Stomach (tissue), 8 donors: ENCODE measurements at regions not wholly inside any gene's neighbourhood (a gene's known extent, or its start where the extent isn't known, plus 50 kb on each side); places are given as distances from the start of the nearest gene placed in this dataset.
A peak's percentile ranks its signal among the peaks of the same experiment; 100 is the strongest.

ENCODE experiments used
- DNase-seq, 2 donors: peaks; one replicate each; pipeline versions ENCODE4 v3.0.0 to v3.0.0-alpha.2; 2013 to 2019
- H3K27ac ChIP-seq, 5 donors: fragments of 200-600 bp in 4 of 5; sonication (generic) in 4 of 5; one replicate each; pipeline ENCODE4 v1.5.1; 2013 to 2019; ENCODE audit warnings: mild to moderate bottlenecking in 1 of 5, moderate library complexity in 1 of 5
- H3K27me3 ChIP-seq, 3 donors: fragments of 200-600 bp; sonication (generic); one replicate each; pipeline ENCODE4 v1.5.1; 2017 to 2019; ENCODE audit warnings: mixed run types in 1 of 3
- H3K36me3 ChIP-seq, 4 donors: fragments of 200-600 bp; sonication (generic); 1 replicate in 3 of 4; 2 replicates in 1 of 4; pipeline ENCODE4 v1.5.1; 2016 to 2019
- H3K4me1 ChIP-seq, 4 donors: fragments of 200-600 bp; sonication (generic); one replicate each; pipeline ENCODE4 v1.5.1; 2016 to 2019
- H3K4me3 ChIP-seq, 4 donors: fragments of 200-600 bp; sonication (generic) in 3 of 4; one replicate each; pipeline ENCODE4 v1.5.1; 2016 to 2019; ENCODE audit warnings: mild to moderate bottlenecking in 1 of 4
- H3K9me3 ChIP-seq, 4 donors: fragments of 200-600 bp; sonication (generic); one replicate each; pipeline ENCODE4 v1.5.1; 2016 to 2019
- CTCF ChIP-seq, 7 experiments: fragments of 450-650 bp in 4 of 7; fragments of 200-600 bp in 3 of 7; sonication (generic) in 3 of 7; IDR thresholded peaks; one replicate each; pipeline ENCODE4 v1.5.1; 2016 to 2019; ENCODE audit warnings: antibody characterized with exemption in 7 of 7, control low read depth in 2 of 7, mild to moderate bottlenecking in 1 of 7
- EP300 ChIP-seq: sonication (generic); formaldehyde crosslinking; IDR thresholded peaks from one replicate; pipeline ENCODE4 v1.6.1; 2017; ENCODE audit warnings: antibody characterized with exemption
- POLR2A ChIP-seq, 4 donors: fragments of 450-650 bp; IDR thresholded peaks; one replicate each; pipeline ENCODE4 v1.6.1; 2016; ENCODE audit warnings: antibody characterized with exemption in 4 of 4, control low read depth in 2 of 4, mild to moderate bottlenecking in 1 of 4, moderate library complexity in 1 of 4
- POLR2AphosphoS5 ChIP-seq, 3 donors: sonication (generic); formaldehyde crosslinking; IDR thresholded peaks; one replicate each; pipeline ENCODE4 v1.6.1; 2016; ENCODE audit warnings: antibody characterized with exemption in 3 of 3
- WGBS, 5 donors: extraction: QIAGEN DNeasy Blood & Tissue Kit in 3 of 5; methylation state at CpG; one replicate each; pipeline versions ENCODE4 v1.1.5 to v1.1.7; 2013 to 2018; 5-methylcytosine and 5-hydroxymethylcytosine counted together
- intact Hi-C: fragments of 100-400 bp; cut with DNase I; formaldehyde crosslinking; loops from one replicate; pipeline ENCODE4 v1.15.1; 2023; ENCODE audit warnings: low total_unique reads
- donor health status: healthy with polysubstance abuse.
- donor health status: Bipolar disorder and iron deficiency.
- donor health status: healthy.

DNA sequence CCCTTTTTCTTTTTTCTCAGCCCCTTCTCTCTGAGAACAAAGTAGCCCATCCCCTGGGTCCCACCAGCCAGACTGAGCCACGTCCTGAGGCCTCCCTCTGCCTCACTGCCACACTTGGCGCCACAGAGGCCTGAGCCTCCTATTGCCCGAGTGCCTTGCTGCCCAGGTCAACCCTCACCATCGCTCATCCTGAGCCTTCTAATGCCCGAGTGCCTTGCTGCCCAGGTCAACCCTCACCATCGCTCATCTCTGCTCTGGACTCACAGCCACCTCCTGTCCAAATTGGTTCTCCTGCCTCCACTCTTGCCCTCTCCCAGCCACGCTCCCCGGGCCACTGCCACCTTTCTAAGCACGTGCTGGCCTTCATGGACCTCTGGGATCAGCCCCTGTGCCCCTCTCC lies 53.2 kb upstream of the SMNDC1 start:
- no peak for DNase-seq

DNA sequence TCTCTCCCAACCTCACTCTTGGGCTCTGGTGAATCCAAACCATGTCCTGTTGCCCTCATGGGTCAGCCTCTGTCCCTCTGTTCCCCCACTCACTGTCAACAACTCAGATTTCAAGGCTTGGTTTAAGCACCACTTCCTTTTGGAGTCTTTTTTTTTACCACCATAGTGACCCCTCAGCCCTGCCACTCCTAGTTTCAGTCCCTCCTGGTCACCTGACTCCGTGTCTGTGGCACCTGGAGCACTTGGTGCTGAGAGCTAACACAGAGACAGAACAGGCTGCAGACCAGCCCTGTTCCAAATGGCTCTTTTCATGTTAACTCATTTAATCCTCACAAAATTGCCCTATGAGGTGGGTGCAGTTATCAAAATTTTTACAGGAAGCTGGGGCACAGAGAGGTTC lies 53.6 kb upstream of the SMNDC1 start:
- H3K27ac ChIP-seq = peak overlapping the region in 2 of 5 donors; percentile 64 to 68
- no peak for DNase-seq
- H3K4me1 ChIP-seq = peaks cover 15 to 31% (median 22%) of the 10 kb centered on the region in 4 donors
- intact Hi-C loops = no loop called here
- peaks cover 0 to 8% (median 4%) of the 10 kb centered on the region in 3 donors for H3K27me3 ChIP-seq
- H3K4me3 ChIP-seq = no peak overlapping the region
- H3K9me3 ChIP-seq = no peaks in the 10 kb centered on the region
- TF ChIP-seq EP300 = no peak
- no peak for TF ChIP-seq POLR2A (IDR thresholded peaks at IDR 0.05)
- TF ChIP-seq POLR2AphosphoS5 (IDR thresholded peaks at IDR 0.05) = no peak
- no peak for TF ChIP-seq CTCF (IDR thresholded peaks at IDR 0.05)
- H3K36me3 ChIP-seq = no peaks in the 10 kb centered on the region
- WGBS, 5 donors = 70 to 100% (median 89%) methylated on average over 1 of the region's 1 CpG

More for the DNA sequence above, 53.2 kb upstream of the SMNDC1 start:
- intact Hi-C loops = no loop called here
- no peak overlapping the region for H3K4me3 ChIP-seq
- 89 to 95% (median 94%) methylated on average over 9 of the region's 9 CpGs for WGBS, 5 donors
- peak overlapping the region in 2 of 5 donors; percentile 64 to 68 for H3K27ac ChIP-seq
- no peaks in the 10 kb centered on the region for H3K36me3 ChIP-seq
- peaks cover 0 to 9% (median 4%) of the 10 kb centered on the region in 3 donors for H3K27me3 ChIP-seq
- TF ChIP-seq POLR2A (IDR thresholded peaks at IDR 0.05) (no peak), CTCF (IDR thresholded peaks at IDR 0.05) (no peak), POLR2AphosphoS5 (IDR thresholded peaks at IDR 0.05) (no peak), EP300 (no peak)
- H3K9me3 ChIP-seq = no peaks in the 10 kb centered on the region
- H3K4me1 ChIP-seq = peaks cover 16 to 35% (median 24%) of the 10 kb centered on the region in 4 donors

- H3K4me1 ChIP-seq = peaks cover 7 to 23% (median 17%) of the 10 kb centered on the region in 4 donors
- DNase-seq = peak in 1 of 2 donors; percentile 80
Observed at GRCh38 chr10:110358869-110359629, 54.3 kb upstream of the SMNDC1 start.

More at GRCh38 chr10:110358869-110359629, 54.3 kb upstream of the SMNDC1 start:
- TF ChIP-seq POLR2AphosphoS5 (IDR thresholded peaks at IDR 0.05) (no peak), EP300 (no peak), POLR2A (IDR thresholded peaks at IDR 0.05) (no peak), CTCF (IDR thresholded peaks at IDR 0.05) (no peak)
- WGBS, 5 donors = 59 to 68% (median 61%) methylated on average over 7 of the region's 7 CpGs
- H3K9me3 ChIP-seq = no peaks in the 10 kb centered on the region
- no peaks in the 10 kb centered on the region for H3K36me3 ChIP-seq
- intact Hi-C loops = no loop called here
- no peak overlapping the region for H3K27ac ChIP-seq
- H3K4me3 ChIP-seq = no peak overlapping the region
- peaks cover 0 to under 1% (median under 1%) of the 10 kb centered on the region in 3 donors for H3K27me3 ChIP-seq
